ENCODE measurements at regions not wholly inside any gene's neighbourhood (a gene's known extent, or its start where the extent isn't known, plus 50 kb on each side); places are given as distances from the start of the nearest gene placed in this dataset.

DNA sequence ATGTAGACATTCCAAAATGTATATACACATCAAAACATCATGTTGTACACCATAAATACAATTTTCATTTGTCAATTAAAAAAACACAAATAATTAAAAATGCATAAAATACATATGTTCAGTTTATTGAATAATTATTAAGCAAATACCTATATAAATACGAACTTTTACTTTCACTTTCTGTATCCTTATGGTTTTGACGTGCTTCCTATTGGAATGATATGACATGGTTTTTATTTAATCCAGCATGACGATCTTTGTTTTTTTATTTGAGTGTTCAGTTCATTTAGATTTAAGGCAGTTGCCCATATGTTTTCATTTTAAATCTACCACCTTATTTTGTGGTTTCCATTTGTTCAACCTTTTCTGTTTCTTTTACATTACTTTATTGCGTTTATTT is 198.3 kb upstream of the PLET1 start (continued):
- TF ChIP-seq TAF7 (optimal IDR thresholded peaks at IDR 0.05; ENCODE audit: borderline replicate concordance, low read depth, low read length), result no peak
- no peak for TF ChIP-seq BCL11A (IDR thresholded peaks at IDR 0.05; ENCODE audit: low read depth in 2 of 2, low read length in 2 of 2)

Data from H1 (cell line).